ENCODE measurements at regions not wholly inside any gene's neighbourhood (a gene's known extent, or its start where the extent isn't known, plus 50 kb on each side); places are given as distances from the start of the nearest gene placed in this dataset.

DNA sequence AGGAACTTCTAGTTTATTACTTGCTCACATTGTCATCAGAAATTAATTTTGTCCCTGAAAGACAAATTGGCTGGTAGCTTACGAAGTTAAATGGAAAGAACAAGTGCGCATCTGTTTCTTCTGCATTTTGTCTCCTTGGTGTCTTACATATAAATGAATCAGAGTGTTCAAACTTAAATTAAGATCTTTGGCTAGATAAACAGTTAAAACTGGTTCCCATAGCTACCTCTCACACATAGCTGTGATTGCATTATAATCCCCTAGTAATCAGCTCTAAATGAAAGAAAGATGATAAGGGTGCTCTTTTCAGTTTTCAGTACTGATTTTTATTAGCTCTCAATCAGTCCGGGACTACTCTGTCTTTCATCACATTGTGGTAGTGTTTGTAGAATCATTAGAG is 124.2 kb upstream of the LMO4 start:
- TF ChIP-seq, protein P1, sequence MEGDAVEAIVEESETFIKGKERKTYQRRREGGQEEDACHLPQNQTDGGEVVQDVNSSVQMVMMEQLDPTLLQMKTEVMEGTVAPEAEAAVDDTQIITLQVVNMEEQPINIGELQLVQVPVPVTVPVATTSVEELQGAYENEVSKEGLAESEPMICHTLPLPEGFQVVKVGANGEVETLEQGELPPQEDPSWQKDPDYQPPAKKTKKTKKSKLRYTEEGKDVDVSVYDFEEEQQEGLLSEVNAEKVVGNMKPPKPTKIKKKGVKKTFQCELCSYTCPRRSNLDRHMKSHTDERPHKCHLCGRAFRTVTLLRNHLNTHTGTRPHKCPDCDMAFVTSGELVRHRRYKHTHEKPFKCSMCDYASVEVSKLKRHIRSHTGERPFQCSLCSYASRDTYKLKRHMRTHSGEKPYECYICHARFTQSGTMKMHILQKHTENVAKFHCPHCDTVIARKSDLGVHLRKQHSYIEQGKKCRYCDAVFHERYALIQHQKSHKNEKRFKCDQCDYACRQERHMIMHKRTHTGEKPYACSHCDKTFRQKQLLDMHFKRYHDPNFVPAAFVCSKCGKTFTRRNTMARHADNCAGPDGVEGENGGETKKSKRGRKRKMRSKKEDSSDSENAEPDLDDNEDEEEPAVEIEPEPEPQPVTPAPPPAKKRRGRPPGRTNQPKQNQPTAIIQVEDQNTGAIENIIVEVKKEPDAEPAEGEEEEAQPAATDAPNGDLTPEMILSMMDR (IDR thresholded peaks at IDR 0.05; ENCODE audit: poor library complexity), result no peak
- TF ChIP-seq EZH2 (IDR thresholded peaks at IDR 0.05; ENCODE audit: borderline replicate concordance), result no peak
- no peak for TF ChIP-seq EZH2phosphoT487 (IDR thresholded peaks at IDR 0.05; ENCODE audit: low read depth, severe bottlenecking, unreplicated experiment)

All from hepatocyte (in vitro differentiated cells).